ENCODE measurements at regions not wholly inside any gene's neighbourhood (a gene's known extent, or its start where the extent isn't known, plus 50 kb on each side); places are given as distances from the start of the nearest gene placed in this dataset.

- TF ChIP-seq CTCF (conservative IDR thresholded peaks at IDR 0.05; ENCODE audit: low read length), result no peak
- no peak overlapping the region for H3K4me3 ChIP-seq (ENCODE audit: low read length)
- DNase-seq (ENCODE audit: low read depth), result no peak
Measured at GRCh38 chr2:126299469-126299976, 356.4 kb upstream of the GYPC start.

- no peak for TF ChIP-seq CTCF (conservative IDR thresholded peaks at IDR 0.05; ENCODE audit: low read length)
- H3K4me3 ChIP-seq (ENCODE audit: low read length), result no peak overlapping the region
- DNase-seq (ENCODE audit: low read depth), result no peak
Measured at GRCh38 chr2:126300348-126300747, 355.6 kb upstream of the GYPC start.

- no peak for DNase-seq (ENCODE audit: low read depth)
- TF ChIP-seq CTCF (conservative IDR thresholded peaks at IDR 0.05; ENCODE audit: low read length), result no peak
- H3K4me3 ChIP-seq (ENCODE audit: low read length), result no peak overlapping the region
Measured at GRCh38 chr2:126302043-126302442, 353.9 kb upstream of the GYPC start.

GRCh38 chr2:126303113-126303512 lies 352.8 kb upstream of the GYPC start:
- no peak overlapping the region for H3K4me3 ChIP-seq (ENCODE audit: low read length)
- DNase-seq (ENCODE audit: low read depth), result no peak
- TF ChIP-seq CTCF (conservative IDR thresholded peaks at IDR 0.05; ENCODE audit: low read length), result no peak

- H3K4me3 ChIP-seq (ENCODE audit: low read length), result no peak overlapping the region
- no peak for TF ChIP-seq CTCF (conservative IDR thresholded peaks at IDR 0.05; ENCODE audit: low read length)
- no peak for DNase-seq (ENCODE audit: low read depth)
Measured at GRCh38 chr2:126304154-126304553, 351.8 kb upstream of the GYPC start.

GRCh38 chr2:126306539-126306938 lies 349.4 kb upstream of the GYPC start:
- no peak overlapping the region for H3K4me3 ChIP-seq (ENCODE audit: low read length)
- DNase-seq (ENCODE audit: low read depth), result no peak
- TF ChIP-seq CTCF (conservative IDR thresholded peaks at IDR 0.05; ENCODE audit: low read length), result no peak

GRCh38 chr2:126307740-126308139 lies 348.2 kb upstream of the GYPC start:
- no peak for TF ChIP-seq CTCF (conservative IDR thresholded peaks at IDR 0.05; ENCODE audit: low read length)
- no peak for DNase-seq (ENCODE audit: low read depth)

More at GRCh38 chr2:126307740-126308139, 348.2 kb upstream of the GYPC start:
- H3K4me3 ChIP-seq (ENCODE audit: low read length), result no peak overlapping the region
